GM21529 (cell line): ENCODE measurements at regions not wholly inside any gene's neighbourhood (a gene's known extent, or its start where the extent isn't known, plus 50 kb on each side); places are given as distances from the start of the nearest gene placed in this dataset.
A peak's percentile ranks its signal among the peaks of the same experiment; 100 is the strongest.
"Not testable (repeated sequence)": the region's sequence is repeated elsewhere in the genome, so short reads cannot be mapped to it uniquely, and the experiment has no call there.

Source experiments
- ATAC-seq: cut with Tn5 transposase; IDR thresholded peaks from one replicate; pipeline ENCODE4 v1.9.1; 2021; ENCODE audit not compliant: unreplicated experiment

DNA sequence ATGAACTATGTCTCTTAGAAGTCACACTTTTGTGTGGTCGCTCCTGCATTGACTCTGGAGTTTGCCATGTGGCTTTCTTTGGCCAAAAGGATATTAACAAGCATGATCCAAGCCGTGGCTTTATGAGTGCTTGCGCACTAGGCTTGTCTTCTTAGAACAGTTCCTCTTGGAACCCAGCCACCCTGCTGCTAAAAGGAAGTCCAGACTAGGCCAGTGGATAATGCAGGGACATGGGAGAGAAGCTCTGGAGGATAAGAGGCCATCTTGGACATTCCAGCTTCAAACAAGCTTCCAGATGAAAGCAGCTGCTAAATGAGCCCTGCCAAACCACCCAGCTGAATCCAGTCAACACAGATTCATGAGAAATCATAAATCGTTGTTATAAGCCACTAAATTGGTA lies 346.4 kb downstream of the CDC5L start:
- ATAC-seq: no peak

DNA sequence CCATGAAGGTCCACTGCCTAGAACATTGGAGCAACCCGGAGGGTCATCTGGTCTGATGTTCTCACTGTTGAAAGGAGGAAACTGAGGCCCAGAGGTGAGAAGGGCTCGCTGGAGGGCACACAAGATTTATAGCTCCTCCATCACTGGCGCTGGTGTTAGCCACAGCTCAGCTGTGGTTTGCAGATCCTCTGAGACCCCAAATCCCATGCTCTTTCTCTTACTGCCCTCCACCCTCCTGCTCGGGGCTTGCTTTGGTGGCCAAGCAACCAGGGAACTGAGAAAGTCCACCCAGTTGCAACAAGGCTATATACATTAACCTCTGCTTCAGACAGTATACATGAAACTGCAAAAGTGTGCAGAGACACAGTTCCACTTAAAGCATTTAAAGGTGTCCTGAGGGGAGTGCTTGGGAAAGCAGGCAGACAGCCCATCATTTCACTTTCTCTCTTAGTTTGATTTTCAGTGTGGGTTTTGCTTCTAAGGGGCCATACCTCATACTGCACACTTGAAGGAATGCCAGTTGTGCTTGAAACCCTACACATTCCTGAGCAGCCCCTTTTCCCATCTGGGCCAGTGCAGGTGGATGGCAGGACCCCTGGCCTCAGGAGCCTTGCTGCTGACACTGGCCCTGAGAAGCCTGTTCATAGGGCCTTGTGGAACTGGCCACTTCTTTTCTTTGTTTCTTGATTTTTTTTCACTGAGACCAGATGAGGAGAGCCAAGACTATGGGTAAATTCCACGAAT lies 347.6 kb downstream of the CDC5L start:
- peak; percentile 26 for ATAC-seq

DNA sequence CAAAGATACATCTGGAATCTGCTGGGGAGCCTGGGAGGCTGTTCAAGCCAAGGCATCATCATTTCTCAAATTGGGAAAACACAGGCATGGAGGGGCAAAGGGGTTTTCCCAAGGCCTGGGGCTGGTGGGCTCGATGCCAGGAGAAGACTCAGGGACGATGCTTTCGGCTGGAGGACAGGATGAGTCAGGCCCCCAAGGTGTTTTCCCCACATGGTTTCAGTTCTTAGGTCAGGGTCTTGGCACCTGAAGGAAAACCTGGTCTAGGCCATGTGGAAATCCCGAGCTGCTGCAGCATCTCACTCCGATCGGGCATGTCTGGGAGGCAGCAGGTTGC lies 348.1 kb downstream of the CDC5L start:
- ATAC-seq: peak; percentile 53

DNA sequence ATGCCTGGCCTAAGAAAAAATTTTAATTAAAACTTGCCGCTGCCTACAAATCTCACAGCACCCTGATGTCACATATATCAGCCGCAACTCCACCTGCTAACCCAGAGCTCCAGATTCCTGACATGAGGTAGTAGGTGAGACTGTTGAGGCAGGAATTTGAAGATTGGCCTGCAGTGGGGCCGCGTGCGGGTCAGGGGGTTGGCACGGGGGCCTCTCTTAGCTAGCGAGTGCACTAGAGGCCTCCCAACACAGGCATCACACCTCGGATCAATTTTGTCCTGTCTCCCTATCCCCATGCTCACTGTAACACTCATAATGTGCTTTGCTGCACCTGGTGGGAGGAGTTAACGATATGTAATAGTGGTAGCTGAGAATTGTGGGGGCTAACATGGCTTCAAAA lies 349.8 kb downstream of the CDC5L start:
- peak; percentile 8 for ATAC-seq

DNA sequence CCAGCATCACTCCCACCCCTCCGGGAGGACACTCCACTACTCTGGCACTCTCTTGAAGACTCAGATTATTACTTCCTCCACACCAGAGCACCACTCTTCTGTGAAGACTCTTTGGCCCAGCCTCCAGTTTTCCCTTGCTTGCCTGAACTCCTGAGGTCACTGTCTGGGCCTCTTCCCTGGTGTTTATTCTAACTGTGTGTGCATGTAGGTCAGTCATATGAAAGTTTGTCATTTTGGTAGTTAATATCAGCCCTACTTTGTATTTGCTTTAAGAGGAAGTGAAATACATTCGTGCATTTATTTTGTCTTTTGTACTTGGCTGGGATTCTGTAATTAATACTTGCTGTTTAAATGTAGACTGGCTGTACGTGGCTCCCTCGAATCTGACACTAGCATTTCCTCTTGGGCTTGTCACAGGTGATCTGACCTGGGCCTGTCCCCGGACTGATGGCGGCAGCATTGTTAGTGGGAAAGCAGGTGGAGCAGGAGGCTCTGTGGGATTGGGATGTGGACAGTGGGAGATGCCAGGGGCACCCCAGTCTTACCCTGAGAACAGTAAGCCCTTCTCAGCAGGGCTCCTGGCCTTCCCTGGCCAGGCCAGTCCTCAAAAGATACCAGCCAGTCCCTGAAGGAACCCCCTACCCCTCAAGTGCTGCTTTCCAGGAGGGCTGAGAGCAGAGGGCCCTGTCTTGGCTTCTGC lies 350.5 kb downstream of the CDC5L start:
- ATAC-seq: peak; percentile 26

DNA sequence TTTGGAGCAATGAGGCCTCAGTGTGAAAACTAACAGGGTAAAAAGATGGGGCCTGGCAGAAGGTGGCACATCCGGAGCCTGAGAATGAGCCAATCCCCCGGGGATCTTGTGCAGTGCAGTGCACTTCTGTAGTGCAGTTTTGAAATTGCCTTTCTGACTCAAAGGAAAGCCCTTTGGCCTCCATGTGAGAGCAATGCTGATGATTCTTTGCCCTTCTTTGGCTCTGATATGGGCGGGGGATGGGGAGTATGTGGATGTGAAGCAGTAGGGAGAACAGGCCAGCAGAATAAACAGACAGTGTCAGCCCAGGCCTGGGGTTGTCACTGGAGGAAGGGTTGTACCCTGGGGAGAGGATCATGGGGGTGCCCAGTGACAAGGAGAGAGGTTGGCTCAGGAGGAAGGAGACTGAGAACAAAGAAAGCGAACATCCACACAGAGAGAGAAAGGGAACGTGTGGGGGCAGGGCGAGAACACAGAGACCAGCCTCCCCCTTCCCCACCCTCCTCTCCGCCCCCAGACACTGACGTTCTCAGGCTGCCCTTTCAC lies 351.2 kb downstream of the CDC5L start:
- ATAC-seq: peak; percentile 46

DNA sequence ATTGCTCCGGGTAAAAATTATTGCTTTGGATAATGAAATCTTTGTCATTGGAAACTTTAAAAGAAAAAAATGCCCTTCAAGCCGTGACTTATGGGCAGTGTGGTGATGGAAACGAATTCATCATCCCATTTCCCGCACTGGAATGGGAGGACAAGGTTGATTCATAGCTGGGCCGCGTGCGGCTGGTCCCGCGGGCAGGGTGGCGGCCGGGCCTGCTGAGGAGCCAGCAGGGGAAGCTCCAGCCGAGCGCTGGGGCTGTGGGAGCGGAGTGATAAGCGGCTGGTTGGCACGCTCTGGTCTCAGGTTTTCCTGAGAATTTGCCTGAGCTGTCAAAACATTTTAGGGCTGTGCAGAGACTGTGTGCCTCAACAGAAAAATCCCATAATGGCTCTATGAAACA lies 351.7 kb downstream of the CDC5L start:
- no peak for ATAC-seq

DNA sequence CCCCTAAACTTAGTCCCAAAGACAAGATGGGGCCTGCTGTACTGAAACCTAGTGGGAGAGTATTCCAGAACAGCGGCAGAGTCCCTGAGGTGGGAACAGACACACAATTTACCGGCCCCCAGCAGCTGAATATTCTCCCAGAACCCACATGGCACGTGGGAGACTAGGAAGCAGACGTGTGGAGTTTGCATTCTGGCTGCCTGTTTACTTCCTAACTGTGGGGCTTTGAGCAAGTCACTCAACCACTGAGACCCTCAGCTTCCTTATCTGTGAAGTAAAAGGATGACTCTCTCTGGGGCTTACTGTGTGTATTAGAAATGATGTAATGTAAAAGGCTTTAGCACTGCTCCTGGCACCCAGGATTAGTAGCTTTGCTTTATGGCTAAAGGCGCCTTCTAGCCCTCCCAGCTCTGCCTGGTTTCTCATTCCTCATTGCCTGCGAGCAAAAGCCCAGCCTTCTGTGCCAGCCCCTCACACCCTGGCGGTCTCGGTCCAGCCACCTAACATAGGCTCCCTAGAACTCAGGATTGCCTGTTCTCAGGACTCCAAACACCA lies 353.1 kb downstream of the CDC5L start:
- no peak for ATAC-seq

DNA sequence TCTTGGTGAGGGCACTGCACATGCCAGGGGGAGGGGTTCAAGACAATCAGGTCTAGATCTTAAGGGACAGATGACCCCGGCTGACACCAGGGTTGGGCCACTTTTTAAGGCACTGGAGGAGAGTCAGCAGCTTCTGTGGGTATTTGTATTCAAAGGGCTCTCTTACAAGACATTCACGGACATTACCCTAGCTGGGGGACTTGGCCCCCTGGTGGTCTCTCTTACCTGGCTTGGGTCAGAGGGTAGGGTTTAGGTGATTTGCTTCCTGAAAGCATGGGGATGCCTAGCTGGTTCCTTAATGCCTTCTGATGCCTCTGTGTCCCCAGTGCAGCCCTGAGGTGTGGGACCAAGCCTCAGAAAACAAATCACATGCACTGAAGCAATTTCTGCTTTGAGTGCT lies 354.7 kb downstream of the CDC5L start:
- ATAC-seq: no peak

DNA sequence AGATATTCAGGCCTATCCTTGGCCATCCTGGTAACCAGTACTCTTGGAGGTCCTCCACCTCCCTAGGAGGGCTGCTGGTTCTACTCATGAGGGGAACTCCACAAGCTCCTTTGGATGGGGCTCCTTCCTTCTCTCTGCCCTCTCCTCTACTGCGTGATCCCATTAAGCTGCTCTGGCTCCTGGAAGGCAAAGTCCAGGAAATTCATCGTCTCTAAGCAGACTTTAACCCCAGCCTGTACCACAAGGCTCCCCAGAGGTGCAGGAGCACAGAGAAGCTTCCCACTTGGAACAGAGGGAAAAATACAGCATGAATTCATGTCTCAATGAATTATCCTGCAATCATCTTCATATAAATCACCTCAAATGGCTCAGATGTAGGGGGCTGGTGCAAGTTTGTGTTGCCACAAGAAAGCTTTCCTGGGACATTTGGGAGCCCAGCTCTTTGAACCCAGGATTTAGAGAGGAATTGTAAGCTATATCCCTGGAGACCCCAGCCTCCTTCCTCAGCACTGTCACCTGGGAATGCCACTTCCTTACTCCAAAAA lies 355.4 kb downstream of the CDC5L start:
- ATAC-seq: no peak

DNA sequence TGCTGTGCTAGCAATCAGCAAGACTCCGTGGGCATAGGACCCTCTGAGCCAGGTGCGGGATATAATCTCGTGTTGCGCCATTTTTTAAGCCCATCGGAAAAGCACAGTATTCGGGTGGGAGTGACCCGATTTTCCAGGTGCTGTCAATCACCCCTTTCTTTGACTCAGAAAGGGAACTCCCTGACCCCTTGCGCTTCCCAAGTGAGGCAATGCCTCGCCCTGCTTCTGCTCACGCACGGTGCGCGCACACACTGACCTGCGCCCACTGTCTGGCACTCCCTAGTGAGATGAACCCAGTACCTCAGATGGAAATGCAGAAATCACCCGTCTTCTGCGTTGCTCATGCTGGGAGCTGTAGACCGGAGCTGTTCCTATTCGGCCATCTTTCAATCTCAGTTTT lies 372.6 kb downstream of the CDC5L start:
- ATAC-seq: not testable (repeated sequence)

DNA sequence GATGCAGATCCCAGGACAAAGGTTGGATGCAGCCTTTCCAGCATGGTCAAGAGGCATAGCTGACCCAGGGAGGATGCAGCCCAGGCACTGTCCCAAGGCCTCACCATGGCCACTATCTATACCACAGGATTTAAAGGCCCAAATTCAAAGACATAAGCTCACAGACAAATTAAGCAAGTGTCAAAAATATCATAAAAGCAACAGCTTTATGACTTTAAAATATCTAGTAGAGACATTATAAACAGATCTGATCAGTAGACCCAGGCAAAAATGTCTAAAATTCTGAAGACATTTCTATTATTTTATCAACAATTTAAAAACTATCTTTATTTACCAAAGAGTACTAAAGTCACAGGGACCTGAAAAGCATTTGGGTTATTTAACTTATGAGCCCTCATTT lies 373.5 kb downstream of the CDC5L start:
- ATAC-seq: no peak

DNA sequence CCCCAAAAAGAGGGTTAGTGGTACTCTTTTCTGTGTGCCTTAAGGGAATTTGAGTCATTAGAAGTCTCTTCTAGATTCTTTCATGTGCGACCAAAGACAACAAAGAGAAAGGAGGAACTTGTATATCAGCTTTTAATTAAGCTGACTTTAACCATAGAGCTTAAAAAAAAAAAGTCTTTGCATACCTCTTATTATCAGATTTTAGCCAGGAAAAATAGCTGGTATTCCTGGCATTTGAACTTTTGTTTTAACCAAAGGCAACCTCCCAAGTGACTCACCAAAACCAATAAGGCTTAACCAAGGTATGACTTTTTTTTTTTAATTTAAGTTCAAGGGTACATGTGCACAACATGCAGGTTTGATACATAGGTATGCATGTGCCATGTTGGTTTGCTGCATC lies 375.0 kb downstream of the CDC5L start:
- no peak for ATAC-seq

DNA sequence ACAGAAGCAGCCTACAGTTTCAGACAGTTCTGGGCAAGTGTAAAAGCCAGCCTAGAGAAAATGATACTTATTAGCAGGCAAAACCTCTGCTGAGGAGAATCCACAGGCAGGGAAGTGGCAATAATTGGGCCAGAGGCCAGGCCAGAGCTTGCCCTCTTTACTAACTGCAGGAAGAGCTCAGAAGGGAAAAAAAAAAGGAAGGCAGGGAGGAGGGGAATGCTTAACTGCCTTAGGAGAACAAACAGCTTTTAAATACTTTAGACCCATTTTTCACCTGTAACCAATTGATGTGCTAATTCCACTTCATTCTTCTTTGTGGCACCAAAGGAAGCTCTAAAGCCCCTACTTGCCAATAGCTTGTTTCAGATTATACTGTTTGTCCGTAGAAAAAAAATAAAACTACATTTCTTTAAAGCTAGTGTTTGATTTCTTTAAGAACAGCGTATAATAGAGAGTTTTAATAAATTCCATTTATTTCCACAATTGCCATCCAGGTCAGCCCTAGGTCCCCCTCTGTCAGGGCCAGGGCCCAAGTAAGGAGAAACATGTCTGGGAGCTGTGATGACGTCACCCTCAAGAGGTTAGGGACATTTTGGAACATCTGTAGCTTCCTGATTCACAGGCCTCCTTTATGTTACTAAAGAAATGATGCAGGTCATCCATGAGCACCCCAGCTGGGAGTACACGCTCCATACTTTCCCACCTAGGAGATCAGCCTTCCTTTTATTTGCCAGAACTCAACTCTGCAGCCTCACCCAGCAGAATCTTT lies 384.3 kb downstream of the CDC5L start:
- no peak for ATAC-seq

DNA sequence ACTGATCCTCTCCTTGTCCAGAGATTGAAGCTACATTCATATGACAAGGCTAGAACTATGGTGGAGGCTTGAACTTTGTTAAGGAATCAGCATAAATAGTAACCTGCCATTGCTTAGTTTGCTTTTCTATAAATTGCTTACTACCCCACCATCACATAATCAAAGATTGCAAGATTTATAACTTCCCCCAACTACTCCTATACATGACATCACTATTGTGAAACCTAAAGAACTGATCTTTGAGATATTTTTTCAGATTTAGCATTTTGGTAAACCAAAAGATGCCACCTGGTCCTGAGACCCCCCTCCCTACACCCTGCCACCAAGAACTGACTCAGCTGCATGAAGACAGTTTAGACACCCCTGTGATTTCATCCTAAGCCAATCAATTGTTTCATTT lies 385.3 kb downstream of the CDC5L start:
- no peak for ATAC-seq

DNA sequence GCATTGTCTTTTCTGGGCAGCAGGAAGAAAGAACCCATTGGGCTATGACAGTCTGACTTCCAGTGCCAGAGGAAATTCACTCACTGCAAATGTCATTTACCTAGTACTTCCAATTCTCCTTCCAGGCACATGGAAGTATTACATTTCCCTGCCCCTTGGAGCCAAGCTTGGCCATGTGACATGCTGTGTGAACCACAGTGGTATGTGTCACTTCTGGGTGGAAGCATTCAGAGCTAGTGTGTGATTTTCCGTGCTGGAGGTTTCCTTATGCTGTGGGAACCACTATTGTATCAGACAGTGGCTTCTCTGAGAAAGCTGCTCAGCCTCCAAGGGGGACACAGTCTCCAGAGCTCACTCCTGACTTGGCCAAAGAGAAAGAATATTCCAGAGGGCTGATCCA lies 387.6 kb downstream of the CDC5L start:
- no peak for ATAC-seq

DNA sequence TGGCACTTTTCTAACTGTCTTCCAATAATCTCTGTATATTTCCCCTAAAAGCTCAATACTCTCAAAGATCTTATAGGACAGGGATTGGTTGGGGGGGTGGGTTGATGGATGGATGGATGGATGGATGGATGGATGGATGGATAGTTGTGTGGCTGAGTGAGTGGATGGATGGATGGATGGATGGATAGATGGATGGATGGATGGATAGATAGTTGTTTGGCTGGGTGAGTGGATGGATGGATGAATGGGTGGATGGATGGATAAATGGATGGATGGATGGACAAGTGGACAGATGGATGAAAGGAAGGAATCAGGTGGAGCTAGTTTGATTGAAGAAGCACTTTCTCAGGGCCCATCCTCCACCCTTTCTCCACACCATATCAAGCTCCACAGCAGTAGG lies 388.8 kb downstream of the CDC5L start:
- no peak for ATAC-seq

DNA sequence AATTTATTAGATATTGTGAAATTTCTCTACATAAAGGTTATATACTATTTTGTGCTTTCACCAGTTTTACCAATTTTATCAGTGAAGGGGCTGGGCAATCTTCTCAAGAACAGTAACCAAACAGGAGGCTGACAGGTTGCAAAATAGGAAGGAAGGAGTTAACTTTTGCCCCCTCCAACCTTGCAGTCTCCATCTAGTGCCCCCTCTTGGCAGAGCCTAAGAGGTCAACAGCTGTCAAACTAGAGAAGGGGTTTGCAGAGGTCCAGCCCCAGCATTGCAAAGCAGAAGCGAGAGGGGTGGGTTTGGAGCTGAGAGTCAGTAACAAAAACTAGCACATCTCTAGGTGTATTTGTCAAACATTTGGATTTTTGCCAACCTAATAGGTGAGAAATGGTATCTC lies 391.0 kb downstream of the CDC5L start:
- ATAC-seq: no peak
